ENCODE measurements at regions not wholly inside any gene's neighbourhood (a gene's known extent, or its start where the extent isn't known, plus 50 kb on each side); places are given as distances from the start of the nearest gene placed in this dataset.

- no peak for TF ChIP-seq CTCF (conservative IDR thresholded peaks at IDR 0.05)
- H3K27ac Mint-ChIP-seq = no peak overlapping the region
- H3K9ac ChIP-seq (ENCODE audit: extremely low read depth, low read length, poor library complexity, severe bottlenecking) = no peak overlapping the region
- DNase-seq = no peak
- H3K27me3 ChIP-seq (ENCODE audit: control insufficient read depth, insufficient read depth, low read length, poor library complexity, severe bottlenecking) = no peaks in the 10 kb centered on the region
- H3K27ac ChIP-seq (ENCODE audit: low read depth, low read length) = no peak overlapping the region
- no peaks in the 10 kb centered on the region for H3K27me3 Mint-ChIP-seq (ENCODE audit: insufficient read depth)
- WGBS, 2 experiments (ENCODE audit: insufficient coverage in 1 of 2, insufficient read length in 1 of 2) = 100% methylated on average over 1 of the region's 1 CpG; no CpG with 5 or more reads in 1 of the 2 experiments
- H3K36me3 Mint-ChIP-seq (ENCODE audit: low read depth) = no peaks in the 10 kb centered on the region
- no peak overlapping the region for H3K4me3 ChIP-seq (ENCODE audit: low read length)
- no peaks in the 10 kb centered on the region for H3K36me3 ChIP-seq (ENCODE audit: control insufficient read depth, insufficient read depth, low read length)
- no peaks in the 10 kb centered on the region for H3K9me3 Mint-ChIP-seq
- no peaks in the 10 kb centered on the region for H3K4me1 Mint-ChIP-seq
- H3K4me1 ChIP-seq (ENCODE audit: control insufficient read depth, insufficient read depth, low read length) = no peaks in the 10 kb centered on the region
- no peak overlapping the region for H3K4me3 Mint-ChIP-seq
- no peaks in the 10 kb centered on the region for H3K9me3 ChIP-seq (ENCODE audit: control insufficient read depth, low read length)
These were observed 402.8 kb downstream of the RAD51AP2 start for GRCh38 chr2:17115466-17115865.

- H3K4me3 Mint-ChIP-seq = no peak overlapping the region
- H3K27me3 ChIP-seq (ENCODE audit: control insufficient read depth, insufficient read depth, low read length, poor library complexity, severe bottlenecking) = no peaks in the 10 kb centered on the region
- no peak overlapping the region for H3K9ac ChIP-seq (ENCODE audit: extremely low read depth, low read length, poor library complexity, severe bottlenecking)
- no peaks in the 10 kb centered on the region for H3K36me3 Mint-ChIP-seq (ENCODE audit: low read depth)
- no peak overlapping the region for H3K27ac ChIP-seq (ENCODE audit: low read depth, low read length)
- 91 to 93% methylated on average over 2 of the region's 2 CpGs for WGBS, 2 experiments (ENCODE audit: insufficient coverage in 1 of 2, insufficient read length in 1 of 2)
- no peak overlapping the region for H3K4me3 ChIP-seq (ENCODE audit: low read length)
- no peak for TF ChIP-seq CTCF (conservative IDR thresholded peaks at IDR 0.05)
- no peak for DNase-seq
- H3K4me1 ChIP-seq (ENCODE audit: control insufficient read depth, insufficient read depth, low read length) = no peaks in the 10 kb centered on the region
- H3K27me3 Mint-ChIP-seq (ENCODE audit: insufficient read depth) = no peaks in the 10 kb centered on the region
- peaks cover 1% of the 10 kb centered on the region for H3K4me1 Mint-ChIP-seq
- no peak overlapping the region for H3K27ac Mint-ChIP-seq
- H3K36me3 ChIP-seq (ENCODE audit: control insufficient read depth, insufficient read depth, low read length) = no peaks in the 10 kb centered on the region
- no peaks in the 10 kb centered on the region for H3K9me3 Mint-ChIP-seq
- H3K9me3 ChIP-seq (ENCODE audit: control insufficient read depth, low read length) = no peaks in the 10 kb centered on the region
These were observed 403.2 kb downstream of the RAD51AP2 start for GRCh38 chr2:17115042-17115441.

- H3K4me1 Mint-ChIP-seq = peaks cover 3% of the 10 kb centered on the region
- no peak overlapping the region for H3K27ac Mint-ChIP-seq
- Histone ChIP-seq H3K36me3 (ENCODE audit: control insufficient read depth, insufficient read depth, low read length) (no peaks in the 10 kb centered on the region), H3K9me3 (ENCODE audit: control insufficient read depth, low read length) (no peaks in the 10 kb centered on the region), H3K27ac (ENCODE audit: low read depth, low read length) (no peak overlapping the region), H3K4me1 (ENCODE audit: control insufficient read depth, insufficient read depth, low read length) (no peaks in the 10 kb centered on the region), H3K4me3 (ENCODE audit: low read length) (no peak overlapping the region), H3K27me3 (ENCODE audit: control insufficient read depth, insufficient read depth, low read length, poor library complexity, severe bottlenecking) (no peaks in the 10 kb centered on the region), H3K9ac (ENCODE audit: extremely low read depth, low read length, poor library complexity, severe bottlenecking) (no peak overlapping the region)
- WGBS, 2 experiments (ENCODE audit: insufficient coverage in 1 of 2, insufficient read length in 1 of 2) = 88 to 93% methylated on average over 2 of the region's 2 CpGs
- no peak for TF ChIP-seq CTCF (conservative IDR thresholded peaks at IDR 0.05)
- peaks cover 2% of the 10 kb centered on the region for H3K27me3 Mint-ChIP-seq (ENCODE audit: insufficient read depth)
- DNase-seq = no peak
- H3K9me3 Mint-ChIP-seq = no peaks in the 10 kb centered on the region
- H3K36me3 Mint-ChIP-seq (ENCODE audit: low read depth) = no peaks in the 10 kb centered on the region
- H3K4me3 Mint-ChIP-seq = no peak overlapping the region
These were observed 410.4 kb downstream of the RAD51AP2 start for GRCh38 chr2:17107871-17108270.

Data from endodermal cell (in vitro differentiated cells).